GM18519 (cell line): ENCODE measurements at regions not wholly inside any gene's neighbourhood (a gene's known extent, or its start where the extent isn't known, plus 50 kb on each side); places are given as distances from the start of the nearest gene placed in this dataset.
"Not testable (repeated sequence)": the region's sequence is repeated elsewhere in the genome, so short reads cannot be mapped to it uniquely, and the experiment has no call there.

Experiments
- ATAC-seq: cut with Tn5 transposase; IDR thresholded peaks from one replicate; pipeline ENCODE4 v1.9.1; 2021; ENCODE audit warnings: mild to moderate bottlenecking, moderate library complexity; ENCODE audit not compliant: unreplicated experiment, low FRiP score

GRCh38 chr6:68167604-68168003 is 467.5 kb upstream of the ADGRB3 start:
- ATAC-seq: no peak

GRCh38 chr6:68160812-68161211 is 474.3 kb upstream of the ADGRB3 start:
- ATAC-seq: not testable (repeated sequence)

- ATAC-seq: no peak
Measured at GRCh38 chr6:68160348-68160747, 474.7 kb upstream of the ADGRB3 start.

GRCh38 chr6:68159433-68159832 is 475.6 kb upstream of the ADGRB3 start:
- no peak for ATAC-seq

GRCh38 chr6:68158256-68158655 is 476.8 kb upstream of the ADGRB3 start:
- ATAC-seq: peak; percentile 58

- ATAC-seq: no peak
Measured at GRCh38 chr6:68144667-68145066, 490.4 kb upstream of the ADGRB3 start.

- ATAC-seq: no peak
Measured at GRCh38 chr6:68141190-68141589, 493.9 kb upstream of the ADGRB3 start.

- no peak for ATAC-seq
Measured at GRCh38 chr6:68139130-68139529, 496.0 kb upstream of the ADGRB3 start.

GRCh38 chr6:68134796-68135195 is 500.3 kb upstream of the ADGRB3 start:
- no peak for ATAC-seq

- no peak for ATAC-seq
Measured at GRCh38 chr6:68128211-68128610, 506.9 kb upstream of the ADGRB3 start.

- ATAC-seq: no peak
Measured at GRCh38 chr6:68127074-68127473, 508.0 kb upstream of the ADGRB3 start.

GRCh38 chr6:68126089-68126749 is 508.9 kb upstream of the ADGRB3 start:
- peak; percentile 96 for ATAC-seq

GRCh38 chr6:68122975-68123374 is 512.1 kb upstream of the ADGRB3 start:
- not testable (repeated sequence) for ATAC-seq

- no peak for ATAC-seq
Measured at GRCh38 chr6:68122032-68122431, 513.0 kb upstream of the ADGRB3 start.

- ATAC-seq: not testable (repeated sequence)
Measured at GRCh38 chr6:68120954-68121353, 514.1 kb upstream of the ADGRB3 start.

- ATAC-seq: no peak
Measured at GRCh38 chr6:68114463-68115047, 520.5 kb upstream of the ADGRB3 start.

GRCh38 chr6:68108233-68108835 is 526.7 kb upstream of the ADGRB3 start:
- peak; percentile 78 for ATAC-seq

GRCh38 chr6:68094070-68094469 is 541.0 kb upstream of the ADGRB3 start:
- peak; percentile 75 for ATAC-seq

- ATAC-seq: peak; percentile 83
Measured at GRCh38 chr6:68087399-68088133, 547.5 kb upstream of the ADGRB3 start.

- ATAC-seq: no peak
Measured at GRCh38 chr6:68086199-68086598, 548.9 kb upstream of the ADGRB3 start.

- ATAC-seq: not testable (repeated sequence)
Measured at GRCh38 chr6:68085599-68085998, 549.5 kb upstream of the ADGRB3 start.
